GM23248 (cell line): ENCODE measurements at regions not wholly inside any gene's neighbourhood (a gene's known extent, or its start where the extent isn't known, plus 50 kb on each side); places are given as distances from the start of the nearest gene placed in this dataset.

ENCODE experiments used
- DNase-seq: peaks from one replicate; pipeline ENCODE4 v3.0.0-alpha.2; 2015
- H2AFZ ChIP-seq: fragments of 200-600 bp; sonication (generic); 2 replicates; pipeline ENCODE4 v1.6.1; 2016; ENCODE audit warnings: antibody characterized with exemption
- H3F3A ChIP-seq: fragments of 200-600 bp; sonication (generic); 2 replicates; pipeline ENCODE4 v1.6.1; 2016; ENCODE audit warnings: mild to moderate bottlenecking, antibody characterized with exemption, mixed run types; ENCODE audit not compliant: insufficient read depth
- H3K27ac ChIP-seq: fragments of 200-600 bp; sonication (generic); 2 replicates; pipeline ENCODE4 v1.5.1; 2016; ENCODE audit warnings: mild to moderate bottlenecking
- H3K27me3 ChIP-seq: fragments of 200-600 bp; sonication (generic); replicated peaks from 2 replicates; pipeline ENCODE4 v1.6.1; 2016; ENCODE audit warnings: mild to moderate bottlenecking; ENCODE audit not compliant: insufficient read depth
- H3K36me3 ChIP-seq: fragments of 200-600 bp; sonication (generic); 2 replicates; pipeline ENCODE4 v1.6.1; 2016; ENCODE audit warnings: low read depth, mild to moderate bottlenecking
- H3K4me1 ChIP-seq: fragments of 200-600 bp; sonication (generic); 2 replicates; pipeline ENCODE4 v1.6.1; 2016; ENCODE audit warnings: mild to moderate bottlenecking; ENCODE audit not compliant: insufficient read depth
- H3K4me2 ChIP-seq: fragments of 200-600 bp; sonication (generic); one replicate; pipeline ENCODE4 v1.6.1; 2016; ENCODE audit warnings: mild to moderate bottlenecking; ENCODE audit not compliant: unreplicated experiment
- H3K4me3 ChIP-seq: fragments of 200-600 bp; sonication (generic); 2 replicates; pipeline ENCODE4 v1.5.1; 2016; ENCODE audit warnings: mild to moderate bottlenecking
- H3K79me2 ChIP-seq: fragments of 200-600 bp; sonication (generic); 2 replicates; pipeline ENCODE4 v1.6.1; 2016; ENCODE audit warnings: mild to moderate bottlenecking; ENCODE audit not compliant: insufficient read depth
- H3K9ac ChIP-seq: fragments of 200-600 bp; sonication (generic); 2 replicates; pipeline ENCODE4 v1.6.1; 2016; ENCODE audit warnings: mild to moderate bottlenecking
- H3K9me2 ChIP-seq: fragments of 200-600 bp; sonication (generic); 2 replicates; pipeline ENCODE4 v1.6.1; 2016; ENCODE audit warnings: mixed run types, mild to moderate bottlenecking, moderate library complexity; ENCODE audit not compliant: insufficient read depth
- H3K9me3 ChIP-seq: fragments of 200-600 bp; sonication (generic); one replicate; pipeline ENCODE4 v1.6.1; 2017; ENCODE audit warnings: low read depth
- H4K20me1 ChIP-seq: fragments of 200-600 bp; sonication (generic); 2 replicates; pipeline ENCODE4 v1.6.0; 2016; ENCODE audit not compliant: insufficient read depth
- EZH2 ChIP-seq: fragments of 200-600 bp; sonication (generic); IDR thresholded peaks from 2 replicates; pipeline ENCODE4 v1.6.1; 2018; ENCODE audit warnings: antibody characterized with exemption, mild to moderate bottlenecking; ENCODE audit not compliant: insufficient read depth, poor library complexity, severe bottlenecking
- EZH2phosphoT487 ChIP-seq: fragments of 200-600 bp; sonication (generic); IDR thresholded peaks from 2 replicates; pipeline ENCODE4 v1.6.1; 2018; ENCODE audit warnings: antibody characterized with exemption, moderate library complexity, mild to moderate bottlenecking, low read depth; ENCODE audit not compliant: insufficient read depth
- WGBS, 2 experiments: methylation state at CpG; one replicate each; pipeline ENCODE4 v1.1.6; 2015 to 2017; ENCODE audit warnings: low lambda C conversion rate in 2 of 2, low coverage in 1 of 2; ENCODE audit errors: missing lambda C conversion rate in 2 of 2; 5-methylcytosine and 5-hydroxymethylcytosine counted together
- in situ Hi-C: fragments of 300-500 bp; cut with MboI; formaldehyde crosslinking; loops from 2 replicates; pipeline ENCODE4 v1.15.0; 2020

DNA sequence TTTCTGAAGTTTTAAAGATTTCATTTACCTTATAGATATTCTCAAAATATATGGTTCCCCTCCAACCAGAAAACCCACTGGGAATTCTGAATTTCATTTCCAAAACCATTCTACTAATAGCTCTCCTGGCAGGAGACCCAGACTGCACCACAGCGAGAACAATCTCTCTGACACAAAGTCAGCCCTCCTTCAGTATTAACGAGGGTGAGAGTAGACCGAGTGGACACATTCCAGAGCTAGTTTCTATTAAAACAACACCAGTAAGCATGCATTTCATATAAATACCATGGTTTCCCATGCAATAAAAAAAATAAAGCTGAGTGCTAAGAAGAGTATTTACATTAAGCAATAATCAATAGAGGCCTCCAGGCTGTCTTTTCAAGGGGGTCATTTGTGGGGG is 899.6 kb upstream of the SLC35B3 start:
- Histone ChIP-seq H3K9me2 (no peaks in the 10 kb centered on the region), H3F3A (no peaks in the 10 kb centered on the region), H3K27me3 (no peaks in the 10 kb centered on the region), H3K27ac (no peak overlapping the region), H3K9me3 (no peaks in the 10 kb centered on the region), H3K4me3 (no peak overlapping the region), H3K9ac (no peak overlapping the region), H3K79me2 (no peaks in the 10 kb centered on the region), H3K4me2 (no peak overlapping the region), H4K20me1 (no peaks in the 10 kb centered on the region), H3K36me3 (no peaks in the 10 kb centered on the region), H3K4me1 (no peaks in the 10 kb centered on the region), H2AFZ (no peak overlapping the region)
- TF ChIP-seq EZH2phosphoT487 (no peak), EZH2 (no peak)
- in situ Hi-C loops = no loop called here
- WGBS, 2 experiments = 30 to 31% methylated on average over 3 of the region's 3 CpGs
- DNase-seq = no peak

DNA sequence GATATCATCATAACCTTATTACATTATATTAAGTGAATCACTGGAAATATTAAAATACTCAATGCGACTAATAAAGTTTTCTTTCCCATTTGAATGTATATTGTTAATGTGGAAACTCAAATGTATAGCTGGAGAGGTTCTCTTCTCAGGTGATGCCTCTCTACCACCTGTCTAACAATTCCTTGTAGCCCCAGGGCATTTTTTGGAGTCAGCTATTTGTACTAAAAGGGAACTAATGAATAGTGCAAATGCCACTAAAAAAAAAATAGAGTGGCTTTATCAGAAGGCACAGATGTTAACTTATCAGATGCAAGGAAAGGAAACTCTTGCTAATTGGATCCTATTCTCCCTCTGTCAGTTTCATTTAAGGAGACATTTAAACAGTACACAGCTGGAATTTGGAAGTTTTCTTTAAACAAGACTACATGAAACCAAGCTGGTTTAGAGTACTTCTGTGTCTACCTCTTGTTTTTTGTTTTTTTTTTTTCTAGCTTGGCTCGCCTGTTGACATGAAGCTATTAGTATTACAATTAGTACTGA is 897.0 kb upstream of the SLC35B3 start:
- no peaks in the 10 kb centered on the region for H3K4me1 ChIP-seq
- no peaks in the 10 kb centered on the region for H4K20me1 ChIP-seq
- H3K27ac ChIP-seq = no peak overlapping the region
- no peak overlapping the region for H3K9ac ChIP-seq
- H2AFZ ChIP-seq = no peak overlapping the region
- H3K4me3 ChIP-seq = no peak overlapping the region
- no peak overlapping the region for H3K4me2 ChIP-seq
- H3K9me3 ChIP-seq = no peaks in the 10 kb centered on the region
- in situ Hi-C loops = no loop called here
- no peaks in the 10 kb centered on the region for H3K27me3 ChIP-seq
- no peaks in the 10 kb centered on the region for H3K36me3 ChIP-seq
- H3F3A ChIP-seq = no peaks in the 10 kb centered on the region
- H3K9me2 ChIP-seq = no peaks in the 10 kb centered on the region
- no peak for DNase-seq
- whole genome bisulfite sequencing, 2 experiments = 60 to 63% methylated on average over 2 of the region's 2 CpGs
- no peaks in the 10 kb centered on the region for H3K79me2 ChIP-seq
- TF ChIP-seq EZH2 (no peak), EZH2phosphoT487 (no peak)

DNA sequence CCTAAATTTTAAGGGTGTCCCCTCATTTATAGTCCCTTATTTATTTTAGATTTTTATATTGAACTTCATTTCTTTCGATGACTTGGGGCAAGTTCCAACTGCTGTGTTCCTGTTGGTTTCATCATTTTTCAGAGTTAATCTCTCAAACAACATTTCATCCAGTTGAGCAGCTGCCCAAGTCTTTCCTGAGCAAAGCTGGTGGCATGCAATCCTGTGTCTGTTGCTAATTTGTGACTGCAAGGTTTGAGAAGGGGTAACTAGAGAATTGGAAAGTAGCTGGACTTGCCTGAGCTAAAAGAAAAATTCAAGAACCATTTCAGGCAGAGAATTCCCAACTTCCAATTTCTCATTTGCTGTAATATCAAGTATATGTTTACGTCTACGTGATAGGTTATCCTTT is 881.5 kb upstream of the SLC35B3 start:
- Histone ChIP-seq H3K9me2 (no peaks in the 10 kb centered on the region), H3K27me3 (no peaks in the 10 kb centered on the region), H3F3A (no peaks in the 10 kb centered on the region), H3K4me2 (no peak overlapping the region), H3K4me3 (no peak overlapping the region), H3K9ac (no peak overlapping the region), H4K20me1 (no peaks in the 10 kb centered on the region), H3K9me3 (no peaks in the 10 kb centered on the region), H3K27ac (no peak overlapping the region), H3K36me3 (no peaks in the 10 kb centered on the region), H3K4me1 (no peaks in the 10 kb centered on the region), H3K79me2 (no peaks in the 10 kb centered on the region), H2AFZ (no peak overlapping the region)
- DNase-seq = peak; percentile 8
- TF ChIP-seq EZH2 (no peak), EZH2phosphoT487 (no peak)
- 62 to 66% methylated on average over 3 of the region's 3 CpGs for WGBS, 2 experiments
- in situ Hi-C loops = no loop called here

DNA sequence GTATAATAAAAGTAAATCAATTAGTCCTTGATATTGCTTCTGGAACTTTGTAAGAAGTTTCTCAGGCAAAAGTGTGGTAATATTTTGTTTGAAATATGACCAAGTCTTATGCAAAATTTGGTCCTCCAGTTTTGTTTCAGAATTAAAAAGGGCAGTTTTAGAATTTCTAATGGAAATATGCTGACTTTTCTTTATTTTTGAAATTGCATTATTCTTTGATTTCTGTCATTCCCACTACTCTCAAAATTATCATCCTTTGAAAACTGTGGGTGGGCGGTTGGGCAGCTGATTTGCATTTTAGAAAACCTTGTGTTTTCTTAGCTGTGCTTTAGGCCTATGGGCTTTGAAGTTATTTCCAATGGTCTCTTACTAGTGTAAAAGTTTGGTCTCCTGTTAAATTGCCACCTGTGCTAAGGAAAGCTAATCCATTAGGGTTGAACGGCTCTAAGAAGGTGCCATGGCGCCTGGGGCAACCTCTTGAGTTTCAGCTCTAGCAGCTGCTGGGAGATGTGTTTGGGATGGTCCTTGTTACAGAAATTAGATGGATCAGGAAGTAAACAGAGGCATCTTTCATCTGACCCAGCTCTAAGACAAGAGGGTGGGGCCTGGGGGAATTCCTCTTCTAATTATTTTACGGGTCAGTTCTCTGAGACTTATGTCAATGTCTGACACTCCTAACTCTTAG is 880.8 kb upstream of the SLC35B3 start:
- H3K9me3 ChIP-seq = no peaks in the 10 kb centered on the region
- TF ChIP-seq EZH2 (no peak), EZH2phosphoT487 (no peak)
- H4K20me1 ChIP-seq = no peaks in the 10 kb centered on the region
- DNase-seq = no peak
- no peaks in the 10 kb centered on the region for H3F3A ChIP-seq
- H3K9me2 ChIP-seq = no peaks in the 10 kb centered on the region
- H2AFZ ChIP-seq = no peak overlapping the region
- no peak overlapping the region for H3K27ac ChIP-seq
- no peak overlapping the region for H3K4me3 ChIP-seq
- no peaks in the 10 kb centered on the region for H3K27me3 ChIP-seq
- no peaks in the 10 kb centered on the region for H3K4me1 ChIP-seq
- no peak overlapping the region for H3K4me2 ChIP-seq
- WGBS, 2 experiments = 69 to 76% methylated on average over 4 of the region's 4 CpGs
- no peaks in the 10 kb centered on the region for H3K79me2 ChIP-seq
- no peaks in the 10 kb centered on the region for H3K36me3 ChIP-seq
- in situ Hi-C loops = no loop called here
- H3K9ac ChIP-seq = no peak overlapping the region
